Ishikawa (cell line): ENCODE measurements at regions not wholly inside any gene's neighbourhood (a gene's known extent, or its start where the extent isn't known, plus 50 kb on each side); places are given as distances from the start of the nearest gene placed in this dataset.

Source experiments
- CEBPB ChIP-seq: IDR thresholded peaks from 2 replicates; pipeline ENCODE4 v1.6.1; 2012
- CREB1 ChIP-seq: IDR thresholded peaks from 2 replicates; pipeline ENCODE4 v1.6.1; 2012; ENCODE audit warnings: low read depth
- EGR1 ChIP-seq: IDR thresholded peaks from 2 replicates; pipeline ENCODE4 v1.6.1; 2012
- EP300 ChIP-seq: IDR thresholded peaks from 2 replicates; pipeline ENCODE4 v1.6.1; 2012; ENCODE audit warnings: borderline replicate concordance
- FOXM1 ChIP-seq: IDR thresholded peaks from 2 replicates; pipeline ENCODE4 v1.6.1; 2012; ENCODE audit warnings: low read depth, borderline replicate concordance
- MAX ChIP-seq: IDR thresholded peaks from 2 replicates; pipeline ENCODE4 v1.6.1; 2012
- NFIC ChIP-seq: IDR thresholded peaks from 2 replicates; pipeline ENCODE4 v1.6.1; 2012
- RAD21 ChIP-seq: IDR thresholded peaks from 2 replicates; pipeline ENCODE4 v1.6.1; 2012; ENCODE audit warnings: low read depth
- REST ChIP-seq: IDR thresholded peaks from 2 replicates; pipeline ENCODE4 v1.6.1; 2012; ENCODE audit warnings: low read depth, mild to moderate bottlenecking
- TAF1 ChIP-seq: IDR thresholded peaks from 2 replicates; pipeline ENCODE4 v1.6.1; 2012; ENCODE audit warnings: low read depth, mild to moderate bottlenecking
- TCF12 ChIP-seq: IDR thresholded peaks from 2 replicates; pipeline ENCODE4 v1.6.1; 2012; ENCODE audit warnings: low read depth
- TEAD4 ChIP-seq: IDR thresholded peaks from 2 replicates; pipeline ENCODE4 v1.6.1; 2012
- USF1 ChIP-seq: IDR thresholded peaks from 2 replicates; pipeline ENCODE4 v1.6.1; 2012
- YY1 ChIP-seq: IDR thresholded peaks from 2 replicates; pipeline ENCODE4 v1.6.1; 2012; ENCODE audit warnings: low read depth
- ZBTB7A ChIP-seq: IDR thresholded peaks from 2 replicates; pipeline ENCODE4 v1.6.1; 2012; ENCODE audit warnings: low read depth

- TF ChIP-seq TEAD4, result no peak
- TF ChIP-seq USF1, result no peak
- TF ChIP-seq EP300, result no peak
- no peak for TF ChIP-seq REST
- no peak for TF ChIP-seq TCF12
- no peak for TF ChIP-seq RAD21
- TF ChIP-seq TAF1, result no peak
- TF ChIP-seq MAX, result no peak
- TF ChIP-seq CREB1, result no peak
- no peak for TF ChIP-seq CEBPB
Observed at GRCh38 chr2:239830121-239831000, 194.8 kb downstream of the NDUFA10 start.

- TF ChIP-seq ZBTB7A, result no peak
- no peak for TF ChIP-seq REST
- no peak for TF ChIP-seq CREB1
- no peak for TF ChIP-seq NFIC
- no peak for TF ChIP-seq MAX
- TF ChIP-seq YY1, result no peak
- TF ChIP-seq USF1, result no peak
- no peak for TF ChIP-seq TAF1
- TF ChIP-seq RAD21, result no peak
- no peak for TF ChIP-seq TEAD4
Observed at GRCh38 chr2:239829326-239829725, 195.8 kb downstream of the NDUFA10 start.

GRCh38 chr2:239828192-239828972 is 196.8 kb downstream of the NDUFA10 start:
- no peak for TF ChIP-seq USF1
- no peak for TF ChIP-seq ZBTB7A
- no peak for TF ChIP-seq NFIC
- TF ChIP-seq REST, result no peak
- TF ChIP-seq CREB1, result no peak
- no peak for TF ChIP-seq EP300
- no peak for TF ChIP-seq MAX
- TF ChIP-seq CEBPB, result no peak
- TF ChIP-seq TCF12, result no peak
- no peak for TF ChIP-seq TAF1

- TF ChIP-seq TCF12, result no peak
- TF ChIP-seq ZBTB7A, result no peak
- TF ChIP-seq CREB1, result no peak
- no peak for TF ChIP-seq YY1
- no peak for TF ChIP-seq EGR1
- TF ChIP-seq EP300, result no peak
- TF ChIP-seq RAD21, result no peak
- no peak for TF ChIP-seq USF1
- no peak for TF ChIP-seq FOXM1
- TF ChIP-seq NFIC, result no peak
- TF ChIP-seq TAF1, result no peak
- no peak for TF ChIP-seq REST
- TF ChIP-seq MAX, result no peak
- TF ChIP-seq CEBPB, result no peak
- TF ChIP-seq TEAD4, result no peak
Observed at GRCh38 chr2:239827523-239827890, 197.6 kb downstream of the NDUFA10 start.
